SK-N-MC (cell line): ENCODE measurements at regions not wholly inside any gene's neighbourhood (a gene's known extent, or its start where the extent isn't known, plus 50 kb on each side); places are given as distances from the start of the nearest gene placed in this dataset.

Experiments
- FOXP2 ChIP-seq: optimal IDR thresholded peaks from 2 replicates; pipeline ENCODE3; 2011; ENCODE audit warnings: mild to moderate bottlenecking, moderate library complexity; ENCODE audit not compliant: insufficient read depth; ENCODE audit errors: extremely low read length, control extremely low read depth
- POLR2AphosphoS5 ChIP-seq: IDR thresholded peaks from 2 replicates; pipeline ENCODE4 v1.6.1; 2012; ENCODE audit warnings: mild to moderate bottlenecking, low read depth, low read length, borderline replicate concordance

GRCh38 chr7:118129041-118129795 is 54.7 kb upstream of the LSM8 start:
- TF ChIP-seq POLR2AphosphoS5 (no peak), FOXP2 (no peak)
